C4-2B (cell line): ENCODE measurements at regions not wholly inside any gene's neighbourhood (a gene's known extent, or its start where the extent isn't known, plus 50 kb on each side); places are given as distances from the start of the nearest gene placed in this dataset.

Source experiments
- ZFX ChIP-seq: fragments of 450-650 bp; IDR thresholded peaks from 2 replicates; pipeline ENCODE4 v1.6.1; 2017
- TF ChIP-seq, protein P1 (sequence below): fragments of 450-650 bp; conservative IDR thresholded peaks from 2 replicates; pipeline ENCODE4 v1.5.1; 2017; ENCODE audit warnings: mild to moderate bottlenecking

DNA sequence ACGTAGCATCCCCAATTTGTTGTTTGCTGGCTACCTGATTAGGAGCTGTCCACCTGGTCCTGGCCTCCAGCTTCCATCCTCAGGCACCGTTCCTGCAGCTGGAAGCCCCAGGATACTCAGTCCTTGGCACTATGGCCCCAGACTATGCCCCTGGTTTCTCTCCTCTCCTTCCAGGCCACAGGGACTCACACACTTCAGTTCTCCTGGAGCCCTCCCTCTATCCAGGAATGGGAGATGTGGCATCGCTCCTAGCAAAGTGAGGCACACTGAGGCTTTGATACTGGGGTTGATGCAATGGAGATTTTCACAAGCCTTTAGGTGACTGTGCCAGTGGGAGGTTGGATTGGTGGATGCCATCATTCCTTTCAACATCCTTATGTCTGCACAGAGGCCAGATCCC lies 142.8 kb upstream of the B3GAT1 start:
- TF ChIP-seq, protein P1, sequence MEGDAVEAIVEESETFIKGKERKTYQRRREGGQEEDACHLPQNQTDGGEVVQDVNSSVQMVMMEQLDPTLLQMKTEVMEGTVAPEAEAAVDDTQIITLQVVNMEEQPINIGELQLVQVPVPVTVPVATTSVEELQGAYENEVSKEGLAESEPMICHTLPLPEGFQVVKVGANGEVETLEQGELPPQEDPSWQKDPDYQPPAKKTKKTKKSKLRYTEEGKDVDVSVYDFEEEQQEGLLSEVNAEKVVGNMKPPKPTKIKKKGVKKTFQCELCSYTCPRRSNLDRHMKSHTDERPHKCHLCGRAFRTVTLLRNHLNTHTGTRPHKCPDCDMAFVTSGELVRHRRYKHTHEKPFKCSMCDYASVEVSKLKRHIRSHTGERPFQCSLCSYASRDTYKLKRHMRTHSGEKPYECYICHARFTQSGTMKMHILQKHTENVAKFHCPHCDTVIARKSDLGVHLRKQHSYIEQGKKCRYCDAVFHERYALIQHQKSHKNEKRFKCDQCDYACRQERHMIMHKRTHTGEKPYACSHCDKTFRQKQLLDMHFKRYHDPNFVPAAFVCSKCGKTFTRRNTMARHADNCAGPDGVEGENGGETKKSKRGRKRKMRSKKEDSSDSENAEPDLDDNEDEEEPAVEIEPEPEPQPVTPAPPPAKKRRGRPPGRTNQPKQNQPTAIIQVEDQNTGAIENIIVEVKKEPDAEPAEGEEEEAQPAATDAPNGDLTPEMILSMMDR = no peak
- no peak for TF ChIP-seq ZFX
